NB4 (cell line): ENCODE measurements at regions not wholly inside any gene's neighbourhood (a gene's known extent, or its start where the extent isn't known, plus 50 kb on each side); places are given as distances from the start of the nearest gene placed in this dataset.

Experiments used
- MYC ChIP-seq: IDR thresholded peaks from 2 replicates; pipeline ENCODE4 v1.6.1; 2011; ENCODE audit warnings: low read depth, low read length
- POLR2A ChIP-seq: IDR thresholded peaks from 2 replicates; pipeline ENCODE4 v1.6.1; 2011; ENCODE audit warnings: mild to moderate bottlenecking; ENCODE audit not compliant: insufficient read length; ENCODE audit errors: extremely low read depth
- TF ChIP-seq, protein P1 (sequence below): IDR thresholded peaks from one replicate; pipeline ENCODE4 v1.5.1; 2012; ENCODE audit warnings: low read depth, low read length
- TF ChIP-seq, protein P2 (sequence below): IDR thresholded peaks from 2 replicates; pipeline ENCODE4 v1.6.1; 2011; ENCODE audit warnings: low read depth, low read length

DNA sequence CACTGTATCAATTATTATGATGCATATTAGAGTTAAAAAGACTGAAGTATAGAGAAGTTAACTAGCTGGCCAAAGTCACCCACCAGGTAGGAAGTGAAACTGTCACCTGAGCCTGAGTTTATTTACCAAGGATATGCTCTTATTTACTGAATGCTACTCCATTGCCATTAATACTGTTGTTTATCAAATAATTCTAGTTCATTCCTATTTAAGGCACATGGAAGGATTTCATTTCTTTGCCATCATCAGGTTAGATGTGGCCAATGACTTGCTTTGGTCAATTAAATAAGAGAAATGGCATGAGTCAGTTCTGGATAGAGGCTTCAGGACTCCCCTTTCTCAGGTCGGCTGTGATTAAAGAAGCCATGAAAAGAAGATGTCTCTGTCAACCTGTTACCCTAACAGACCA lies 169.6 kb downstream of the KCNJ2 start:
- TF ChIP-seq, protein P1, sequence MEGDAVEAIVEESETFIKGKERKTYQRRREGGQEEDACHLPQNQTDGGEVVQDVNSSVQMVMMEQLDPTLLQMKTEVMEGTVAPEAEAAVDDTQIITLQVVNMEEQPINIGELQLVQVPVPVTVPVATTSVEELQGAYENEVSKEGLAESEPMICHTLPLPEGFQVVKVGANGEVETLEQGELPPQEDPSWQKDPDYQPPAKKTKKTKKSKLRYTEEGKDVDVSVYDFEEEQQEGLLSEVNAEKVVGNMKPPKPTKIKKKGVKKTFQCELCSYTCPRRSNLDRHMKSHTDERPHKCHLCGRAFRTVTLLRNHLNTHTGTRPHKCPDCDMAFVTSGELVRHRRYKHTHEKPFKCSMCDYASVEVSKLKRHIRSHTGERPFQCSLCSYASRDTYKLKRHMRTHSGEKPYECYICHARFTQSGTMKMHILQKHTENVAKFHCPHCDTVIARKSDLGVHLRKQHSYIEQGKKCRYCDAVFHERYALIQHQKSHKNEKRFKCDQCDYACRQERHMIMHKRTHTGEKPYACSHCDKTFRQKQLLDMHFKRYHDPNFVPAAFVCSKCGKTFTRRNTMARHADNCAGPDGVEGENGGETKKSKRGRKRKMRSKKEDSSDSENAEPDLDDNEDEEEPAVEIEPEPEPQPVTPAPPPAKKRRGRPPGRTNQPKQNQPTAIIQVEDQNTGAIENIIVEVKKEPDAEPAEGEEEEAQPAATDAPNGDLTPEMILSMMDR, result no peak
- TF ChIP-seq MYC (no peak), POLR2A (no peak)
- TF ChIP-seq, protein P2, sequence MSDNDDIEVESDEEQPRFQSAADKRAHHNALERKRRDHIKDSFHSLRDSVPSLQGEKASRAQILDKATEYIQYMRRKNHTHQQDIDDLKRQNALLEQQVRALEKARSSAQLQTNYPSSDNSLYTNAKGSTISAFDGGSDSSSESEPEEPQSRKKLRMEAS, result no peak
